ENCODE measurements at regions not wholly inside any gene's neighbourhood (a gene's known extent, or its start where the extent isn't known, plus 50 kb on each side); places are given as distances from the start of the nearest gene placed in this dataset.

DNA sequence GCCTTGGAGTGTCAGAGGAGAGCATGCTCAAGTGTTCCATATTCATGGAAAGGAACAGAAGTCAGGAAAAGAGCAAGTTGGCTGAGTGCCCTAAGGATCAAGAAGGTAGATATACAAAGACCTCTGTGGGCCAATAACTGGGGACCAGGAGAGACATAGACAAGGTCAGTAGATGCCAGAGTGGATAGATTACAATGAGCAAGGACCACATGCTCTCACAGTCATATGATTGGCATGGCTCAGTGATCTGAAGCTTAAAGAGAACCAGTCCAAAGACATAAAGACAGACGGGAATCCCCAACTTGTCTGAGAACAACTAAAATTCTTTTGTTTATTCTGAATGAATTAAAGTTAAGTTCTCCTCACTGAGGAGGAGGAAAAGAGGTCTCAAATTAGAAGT, 289.7 kb downstream of the HS3ST1 start:
- H3K4me3 ChIP-seq: no peak overlapping the region
- no peak overlapping the region for H3K27ac ChIP-seq

DNA sequence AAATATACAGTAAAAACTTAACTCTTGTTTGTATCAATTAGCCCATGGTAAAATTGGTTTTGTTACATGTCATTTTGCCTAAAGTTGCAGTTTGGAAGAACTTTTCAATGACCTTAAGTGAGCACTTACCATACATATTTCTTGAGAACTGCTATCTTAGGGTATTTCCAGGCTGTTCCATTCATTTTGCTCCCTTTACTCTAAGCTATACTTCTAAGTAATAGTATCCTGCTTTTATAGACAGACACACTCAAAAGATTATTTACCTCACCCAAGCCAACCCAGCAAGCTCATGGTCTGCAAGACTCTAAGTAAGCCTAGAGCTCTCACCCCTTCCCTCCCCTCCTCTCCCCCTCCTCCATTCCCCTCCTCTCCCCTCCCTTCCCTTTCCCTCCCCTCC, 294.0 kb downstream of the HS3ST1 start:
- Histone ChIP-seq H3K27ac (no peak overlapping the region), H3K4me3 (no peak overlapping the region)

DNA sequence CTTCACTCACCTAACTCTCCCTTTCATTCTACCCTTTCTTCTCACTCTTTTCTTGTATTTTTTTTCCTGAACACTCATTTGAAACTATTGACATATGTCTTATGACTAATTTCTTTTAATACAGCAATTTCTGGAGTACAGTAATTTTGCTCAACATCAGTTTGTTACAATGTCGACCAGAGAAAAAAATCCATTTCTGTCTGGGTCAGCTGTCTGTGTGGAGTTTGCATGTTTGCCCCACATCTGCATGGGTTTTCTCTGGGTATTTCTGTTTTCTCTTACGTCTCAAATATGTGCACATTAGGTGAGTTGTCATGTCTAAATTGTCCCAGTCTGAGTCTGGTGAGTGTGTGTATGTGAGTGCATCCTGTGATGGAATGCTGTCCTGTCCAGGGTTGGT, 294.8 kb downstream of the HS3ST1 start:
- no peak overlapping the region for H3K4me3 ChIP-seq
- H3K27ac ChIP-seq: no peak overlapping the region

DNA sequence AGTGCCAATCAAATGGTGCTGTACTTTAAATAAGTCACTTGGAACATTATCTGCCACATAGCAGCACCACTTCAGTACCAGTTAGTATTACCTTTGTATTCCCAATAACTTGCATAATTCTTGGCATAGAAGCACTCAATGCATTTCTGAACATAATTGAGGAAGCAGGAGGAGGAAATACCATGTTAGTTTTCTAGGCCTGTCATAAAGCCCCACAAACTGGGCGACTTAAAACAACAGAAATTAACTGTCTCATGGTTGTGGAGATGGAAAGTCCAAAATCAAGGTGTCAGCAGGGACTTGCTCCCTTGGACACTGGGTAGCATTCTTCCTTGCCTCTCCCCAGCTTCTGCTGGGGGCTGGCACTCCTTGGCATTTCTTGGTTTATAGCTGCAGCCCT, 296.2 kb downstream of the HS3ST1 start:
- Histone ChIP-seq H3K4me3 (no peak overlapping the region), H3K27ac (no peak overlapping the region)

DNA sequence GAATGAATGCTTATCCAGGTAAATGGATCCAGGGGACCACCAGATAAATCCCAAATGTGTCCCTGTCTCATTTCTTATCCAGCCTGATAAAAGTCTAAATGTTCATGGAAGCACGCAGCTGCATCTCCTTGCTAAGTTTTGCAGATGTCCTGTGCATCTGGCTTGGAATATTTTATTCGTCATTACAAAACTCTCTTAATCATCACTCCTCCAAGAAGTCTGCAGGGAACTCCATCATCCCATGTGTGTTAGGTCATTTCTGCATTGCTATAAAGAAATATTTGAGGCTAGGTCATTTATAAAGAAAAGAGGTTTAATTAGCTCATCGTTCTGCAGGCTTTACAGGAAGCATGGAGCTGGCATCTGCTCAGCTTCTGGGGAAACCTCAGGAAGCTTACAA, 297.2 kb downstream of the HS3ST1 start:
- H3K27ac ChIP-seq: no peak overlapping the region
- no peak overlapping the region for H3K4me3 ChIP-seq

DNA sequence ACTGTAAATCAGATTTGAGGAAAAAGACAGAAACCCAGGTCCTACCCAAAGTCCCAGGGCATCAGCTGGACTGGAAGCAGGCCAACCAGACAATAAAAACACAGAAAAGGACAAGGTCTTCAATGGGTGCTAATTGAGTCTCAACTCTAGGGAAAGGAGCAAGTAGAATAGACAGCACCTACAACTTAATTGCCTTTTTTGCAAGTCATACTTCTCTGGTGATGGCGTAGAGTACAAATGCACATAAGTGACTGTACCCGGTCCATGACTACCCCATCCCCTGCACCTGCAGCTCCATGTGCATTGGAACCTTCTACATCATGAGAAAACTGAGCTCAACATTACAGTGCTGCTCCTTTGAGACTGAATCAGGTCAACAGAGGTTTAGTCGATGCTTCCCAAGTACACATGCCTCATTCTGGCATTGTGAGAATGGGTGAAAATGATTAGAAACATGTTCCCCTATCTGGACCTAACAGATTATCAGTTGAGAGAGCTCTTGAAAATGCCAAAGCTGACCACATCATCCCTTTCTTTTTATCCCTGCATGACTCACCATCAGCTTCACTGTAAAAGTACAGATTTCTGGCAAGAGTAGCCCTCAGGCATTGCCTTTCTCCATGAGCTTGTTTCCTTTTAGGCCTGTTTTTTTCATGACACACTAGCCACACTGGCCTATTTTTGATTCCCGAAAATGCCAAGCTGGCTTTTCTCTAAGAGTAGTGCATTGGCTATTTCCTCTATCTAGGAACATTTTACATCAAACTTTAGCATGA, 298.3 kb downstream of the HS3ST1 start:
- H3K4me3 ChIP-seq: no peak overlapping the region
- no peak overlapping the region for H3K27ac ChIP-seq

DNA sequence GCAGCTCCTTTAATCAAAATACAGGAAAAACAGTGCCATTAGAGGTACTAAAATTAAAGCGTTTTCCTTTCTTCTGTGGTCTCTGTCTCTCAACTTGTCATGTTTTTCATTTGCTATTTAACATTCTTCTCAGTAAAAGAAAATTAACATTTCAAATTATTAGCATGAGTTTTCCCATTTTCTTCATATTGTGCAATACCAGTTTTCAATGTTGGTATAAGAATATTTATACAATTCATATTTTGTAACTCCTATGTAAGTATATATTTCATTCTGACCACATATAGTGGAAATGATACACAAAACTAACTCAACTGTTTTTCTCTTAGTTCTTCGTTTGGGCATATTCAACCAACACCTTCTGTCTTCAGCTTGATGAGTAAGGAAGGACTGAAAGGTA, 308.3 kb downstream of the HS3ST1 start:
- Histone ChIP-seq H3K4me3 (no peak overlapping the region), H3K27ac (no peak overlapping the region)

DNA sequence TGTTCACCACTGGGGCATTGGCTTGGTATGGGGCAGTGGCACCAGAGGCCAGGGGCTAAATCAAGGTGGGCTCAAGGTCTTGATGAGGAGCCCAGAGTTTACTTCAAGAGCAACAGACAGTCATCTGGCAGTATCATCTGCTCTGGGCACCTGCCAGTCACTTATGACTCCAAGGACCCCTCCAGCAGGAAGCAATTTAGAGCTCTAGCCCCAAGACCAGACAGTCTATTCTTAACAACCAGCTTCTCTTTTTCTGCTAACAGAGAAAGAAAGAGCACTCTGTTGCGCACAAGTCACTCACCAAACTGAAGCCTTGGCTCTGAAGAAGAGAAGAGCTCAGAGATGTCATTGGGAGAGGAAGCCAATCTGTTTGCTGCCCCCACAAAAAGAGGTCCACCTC, 309.2 kb downstream of the HS3ST1 start:
- H3K27ac ChIP-seq: no peak overlapping the region
- no peak overlapping the region for H3K4me3 ChIP-seq

DNA sequence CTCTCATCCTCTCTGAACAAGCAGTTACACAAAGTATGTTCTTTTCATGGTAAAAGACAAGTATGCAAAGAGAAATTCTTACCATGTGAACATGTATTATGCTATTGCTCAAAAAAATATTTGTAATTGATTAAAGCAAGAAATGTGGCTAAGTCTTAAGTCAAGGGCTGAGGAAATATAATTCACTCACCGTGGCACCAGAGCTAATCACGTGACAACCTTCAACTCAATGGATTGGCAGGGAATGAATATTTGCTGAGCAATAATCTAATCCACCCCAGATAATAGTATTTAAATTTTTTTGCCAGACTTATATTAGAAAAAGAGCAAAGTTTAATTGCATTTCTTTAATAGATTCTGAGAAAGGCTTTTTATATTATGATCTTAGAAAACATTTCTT, 310.2 kb downstream of the HS3ST1 start:
- H3K4me3 ChIP-seq: no peak overlapping the region
- no peak overlapping the region for H3K27ac ChIP-seq

DNA sequence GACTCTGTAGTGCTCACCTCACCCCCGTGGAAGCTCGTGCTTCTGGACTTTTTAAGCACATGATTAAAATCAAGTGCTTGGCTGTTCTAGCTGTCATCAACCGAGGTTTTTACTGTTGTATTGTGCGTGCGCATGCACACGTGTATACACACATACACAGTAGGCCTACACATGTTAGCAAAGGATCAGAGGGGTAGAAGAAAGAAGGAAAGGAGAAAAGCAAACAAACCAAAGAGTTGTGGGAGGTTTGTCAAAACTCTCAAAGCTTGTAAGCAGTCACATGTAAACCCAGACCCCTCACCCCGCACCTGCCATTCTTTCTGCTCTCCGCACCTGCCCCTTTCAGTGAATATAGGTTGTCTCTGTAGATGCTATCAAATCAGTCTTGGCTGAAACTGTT, 311.8 kb downstream of the HS3ST1 start:
- Histone ChIP-seq H3K27ac (no peak overlapping the region), H3K4me3 (no peak overlapping the region)

DNA sequence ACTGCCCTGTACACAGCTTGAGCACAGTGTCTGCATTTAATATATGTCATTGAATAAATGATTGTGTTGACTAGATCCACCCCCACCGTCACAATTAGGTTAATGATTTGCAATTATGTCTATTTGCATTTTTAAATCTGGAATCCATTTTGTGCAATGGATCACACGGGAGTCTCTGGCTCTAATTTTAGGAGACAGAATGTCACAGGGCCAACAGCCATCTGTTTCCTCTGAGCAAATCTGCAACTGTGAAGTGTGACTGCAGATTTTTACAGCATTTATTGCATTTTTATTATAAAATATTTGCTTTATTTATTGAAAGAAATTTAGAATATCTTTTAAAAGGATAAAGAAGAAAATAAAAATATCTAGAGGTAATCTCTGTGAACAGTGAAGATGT, 316.8 kb downstream of the HS3ST1 start:
- no peak overlapping the region for H3K27ac ChIP-seq
- no peak overlapping the region for H3K4me3 ChIP-seq

DNA sequence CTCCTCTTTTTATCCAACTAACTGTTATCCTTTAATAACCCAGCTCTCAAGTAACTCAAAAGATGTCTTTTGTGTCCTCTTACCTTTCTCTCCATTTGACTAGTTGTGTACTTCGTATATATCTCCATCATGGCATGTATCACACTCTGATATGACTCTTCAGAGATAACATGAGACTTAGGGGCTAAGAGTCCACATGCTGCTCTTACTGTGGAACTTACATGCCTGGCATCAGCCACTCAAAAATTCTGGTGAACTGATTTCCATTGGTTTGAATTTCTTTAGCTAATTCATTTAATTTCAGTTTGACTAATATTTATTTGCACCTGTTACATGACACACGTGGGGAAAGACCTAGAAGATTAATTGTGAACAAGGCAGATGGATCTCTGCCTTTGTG, 317.3 kb downstream of the HS3ST1 start:
- Histone ChIP-seq H3K27ac (no peak overlapping the region), H3K4me3 (no peak overlapping the region)

DNA sequence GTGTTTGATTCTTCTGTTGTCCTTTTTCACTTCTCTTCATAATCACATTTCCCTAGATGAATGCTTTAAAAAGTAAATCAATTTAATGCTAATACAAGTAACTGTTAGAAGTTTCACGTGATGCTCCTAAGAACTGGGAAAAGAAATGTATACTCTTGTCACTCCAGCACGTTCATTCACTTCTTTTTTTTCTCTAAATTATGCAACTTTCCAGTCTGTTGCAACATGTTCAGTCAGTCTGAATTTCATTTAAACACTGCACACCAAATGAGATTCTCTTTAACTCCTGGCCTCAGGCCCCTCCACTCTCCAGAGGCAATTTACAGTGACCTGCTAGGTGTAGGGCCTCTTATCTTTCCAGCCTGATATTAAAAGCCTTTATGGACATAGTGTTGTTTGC, 321.9 kb downstream of the HS3ST1 start:
- Histone ChIP-seq H3K4me3 (no peak overlapping the region), H3K27ac (no peak overlapping the region)

DNA sequence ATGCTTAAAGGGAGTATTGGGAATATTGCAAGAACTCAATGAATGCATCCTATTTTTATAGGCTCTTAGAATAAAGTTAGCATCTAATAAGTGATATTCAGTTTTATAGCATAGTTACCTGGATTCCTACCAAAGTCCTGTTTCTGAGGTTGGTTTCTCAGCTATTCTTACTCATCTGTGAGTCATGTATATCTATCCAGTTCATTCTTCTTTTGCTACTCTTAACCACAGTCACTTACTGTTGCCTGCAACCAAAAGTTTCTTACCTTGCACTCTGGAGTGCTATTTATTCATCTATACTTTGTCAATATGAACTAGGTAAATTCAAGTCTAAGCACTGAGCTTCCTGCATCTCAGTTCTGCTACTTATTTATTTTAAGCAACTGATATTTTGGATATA, 322.5 kb downstream of the HS3ST1 start:
- Histone ChIP-seq H3K4me3 (no peak overlapping the region), H3K27ac (no peak overlapping the region)

DNA sequence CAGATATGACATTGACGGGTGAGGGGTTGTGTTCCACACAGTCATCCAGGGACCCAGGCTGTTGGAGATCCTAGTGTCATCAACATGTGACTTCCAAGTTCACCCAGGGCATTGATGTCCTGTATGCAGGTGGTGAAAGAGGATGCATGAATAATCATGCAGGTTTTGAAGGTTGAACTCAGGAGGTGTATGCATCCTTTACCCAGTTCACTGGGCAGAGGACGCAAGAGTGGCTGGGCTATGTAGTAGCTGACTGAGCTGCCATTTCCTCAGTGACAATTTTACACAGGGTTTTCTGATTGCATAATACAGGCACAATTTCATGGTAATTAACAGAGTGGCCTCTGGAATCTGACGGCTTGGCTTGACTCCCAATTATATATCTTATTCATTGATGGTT, 323.0 kb downstream of the HS3ST1 start:
- Histone ChIP-seq H3K27ac (no peak overlapping the region), H3K4me3 (no peak overlapping the region)

DNA sequence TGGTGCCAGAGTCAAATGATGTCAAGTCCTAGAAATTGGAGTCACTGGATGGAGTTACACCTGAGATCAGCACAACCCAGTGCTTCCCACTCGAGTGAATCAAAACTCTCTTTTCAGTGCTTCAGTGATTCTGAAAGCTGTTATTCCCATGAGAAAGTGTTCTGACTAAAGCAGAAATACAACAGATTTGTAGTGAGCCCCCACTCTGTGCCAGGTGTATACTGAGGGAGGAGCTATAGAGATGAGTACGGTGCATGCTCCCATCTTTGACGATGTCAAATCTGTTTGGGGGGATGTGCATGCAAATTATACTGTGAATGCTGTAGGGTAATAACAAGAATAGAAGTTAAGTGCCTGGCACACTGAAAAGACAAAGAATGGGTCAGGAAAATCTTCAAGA, 330.2 kb downstream of the HS3ST1 start:
- no peak overlapping the region for H3K4me3 ChIP-seq
- no peak overlapping the region for H3K27ac ChIP-seq

DNA sequence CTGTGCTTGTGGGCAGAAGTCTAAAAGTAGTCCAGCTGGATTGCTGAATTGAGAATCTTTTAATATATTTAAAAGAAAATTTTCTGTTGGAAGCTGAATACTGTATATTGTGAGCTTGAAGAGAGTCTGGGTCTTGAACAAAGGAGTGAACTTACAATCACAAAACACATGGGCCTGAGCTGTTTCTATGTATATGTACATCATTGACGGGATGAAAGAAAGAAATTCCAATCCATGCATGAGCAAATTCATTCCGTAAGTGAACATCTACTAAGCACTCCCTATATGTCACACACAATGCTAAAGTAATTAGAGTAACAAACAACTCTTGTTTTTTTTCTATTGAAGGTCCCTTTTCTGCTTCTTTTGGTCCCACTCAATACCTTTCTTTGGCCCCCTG, 331.0 kb downstream of the HS3ST1 start:
- Histone ChIP-seq H3K27ac (no peak overlapping the region), H3K4me3 (no peak overlapping the region)

DNA sequence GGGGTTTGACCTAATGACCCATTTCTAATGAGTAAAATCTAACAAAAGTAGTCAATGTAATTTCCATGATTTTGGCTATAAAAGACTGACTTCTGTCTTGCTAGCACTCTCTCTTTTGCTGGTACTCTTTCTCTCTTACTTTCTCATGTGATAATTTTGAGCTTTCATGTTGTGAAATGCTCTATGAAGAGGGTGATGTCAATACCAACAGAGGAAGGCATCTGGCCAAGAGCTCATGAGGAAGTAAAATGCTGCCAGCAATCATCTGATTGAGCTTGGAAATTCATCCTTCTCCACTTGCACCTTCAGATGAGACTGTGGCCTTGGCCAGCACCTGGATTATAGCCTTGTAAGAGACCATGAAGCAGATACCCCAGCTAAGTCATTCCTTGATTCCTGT, 347.7 kb downstream of the HS3ST1 start:
- no peak overlapping the region for H3K27ac ChIP-seq
- H3K4me3 ChIP-seq: no peak overlapping the region

DNA sequence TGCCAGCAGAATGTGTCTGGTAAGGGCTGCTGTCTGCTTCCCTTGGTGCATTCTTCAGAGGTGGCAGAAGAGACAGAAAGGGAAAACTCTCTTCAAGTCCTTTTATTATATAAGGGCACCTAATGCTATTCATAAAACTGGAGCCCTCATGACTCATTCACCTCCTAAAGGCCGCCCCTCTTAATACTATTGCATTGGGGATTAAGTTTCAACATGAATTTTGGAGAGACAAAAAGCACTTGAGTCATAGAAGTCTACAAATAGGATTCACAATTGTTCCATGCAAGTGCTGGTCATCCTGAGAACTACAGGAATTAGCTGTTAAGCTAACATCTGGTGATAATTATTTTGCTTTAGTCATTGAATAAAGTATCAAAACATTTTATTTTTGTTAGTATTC, 349.5 kb downstream of the HS3ST1 start:
- H3K27ac ChIP-seq: no peak overlapping the region
- no peak overlapping the region for H3K4me3 ChIP-seq

DNA sequence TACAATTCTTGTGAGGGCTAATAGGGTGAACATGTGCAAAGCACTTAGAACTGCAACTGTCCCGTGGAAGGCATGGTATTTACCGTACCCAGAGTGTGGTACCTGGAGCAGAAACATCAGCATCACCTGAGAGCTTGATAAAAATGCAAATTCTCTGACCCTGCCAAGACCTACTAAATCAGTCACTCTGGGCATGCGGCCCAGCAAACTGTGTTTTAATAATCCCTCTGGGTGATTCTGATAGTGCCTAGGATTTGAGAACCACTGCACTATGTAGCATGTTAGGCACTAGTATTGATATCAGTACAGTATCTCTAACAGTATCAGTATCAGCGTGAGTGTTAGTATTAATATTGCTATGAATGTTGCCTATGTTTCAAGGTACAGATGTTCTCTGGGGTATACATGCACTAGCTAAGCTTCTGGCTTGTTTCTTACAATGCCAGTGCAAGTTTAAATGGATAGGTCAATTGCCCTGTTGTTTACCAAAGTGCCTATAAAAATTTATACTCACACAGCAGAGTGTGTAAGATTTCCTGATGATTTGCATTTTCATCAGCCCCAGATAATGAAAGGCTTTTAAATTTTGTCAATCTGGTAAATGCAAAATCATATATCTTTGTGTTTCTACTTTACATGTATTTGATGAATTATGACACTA, 354.0 kb downstream of the HS3ST1 start:
- Histone ChIP-seq H3K27ac (no peak overlapping the region), H3K4me3 (no peak overlapping the region)

DNA sequence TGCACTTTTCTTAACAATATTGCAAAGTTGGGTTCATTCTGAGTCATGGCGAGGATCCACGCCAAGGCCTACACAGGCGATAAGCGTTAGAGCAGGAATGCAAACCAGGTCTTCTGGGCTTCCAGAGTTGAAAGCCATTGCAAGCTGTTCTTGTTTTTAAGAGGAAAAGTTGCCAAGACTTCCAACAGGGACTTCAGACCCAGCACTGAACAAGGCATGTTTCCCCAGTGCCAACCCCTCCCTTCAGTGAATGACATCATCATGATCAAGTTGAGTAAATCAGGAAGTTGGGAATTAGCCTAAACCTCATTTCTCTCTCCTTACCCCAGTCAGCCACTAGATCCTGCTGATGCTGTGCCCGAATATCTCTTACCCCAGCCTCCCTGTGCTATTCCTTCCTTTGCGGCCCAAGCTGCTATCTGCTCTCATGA, 355.1 kb downstream of the HS3ST1 start:
- H3K27ac ChIP-seq: no peak overlapping the region

DNA sequence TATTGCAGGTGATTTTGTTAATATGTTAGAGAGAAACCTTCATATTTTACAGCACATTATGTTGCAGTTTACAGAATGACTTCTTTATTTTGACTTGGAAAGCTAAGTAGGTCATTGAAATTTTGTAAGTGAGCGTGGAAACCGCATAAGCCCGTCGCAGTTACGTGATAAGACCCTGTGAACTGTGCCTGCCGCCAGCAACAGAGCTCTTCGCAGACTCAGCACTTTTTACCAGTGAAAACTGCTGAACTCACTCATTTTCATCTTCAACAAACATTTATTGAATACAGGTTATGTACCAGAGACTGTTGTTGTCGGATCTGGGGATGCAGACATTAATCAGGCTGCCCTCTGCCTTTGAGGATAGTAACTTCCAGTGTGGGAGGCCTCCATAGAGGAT, 355.7 kb downstream of the HS3ST1 start:
- Histone ChIP-seq H3K27ac (no peak overlapping the region), H3K4me3 (no peak overlapping the region)

More for the DNA sequence above, 355.1 kb downstream of the HS3ST1 start:
- no peak overlapping the region for H3K4me3 ChIP-seq

All from skin epidermis (tissue), 12 donors.